ENCODE measurements at regions not wholly inside any gene's neighbourhood (a gene's known extent, or its start where the extent isn't known, plus 50 kb on each side); places are given as distances from the start of the nearest gene placed in this dataset.

GRCh38 chr1:87560601-87561360, 232.1 kb downstream of the LMO4 start:
- TF ChIP-seq, protein P1, sequence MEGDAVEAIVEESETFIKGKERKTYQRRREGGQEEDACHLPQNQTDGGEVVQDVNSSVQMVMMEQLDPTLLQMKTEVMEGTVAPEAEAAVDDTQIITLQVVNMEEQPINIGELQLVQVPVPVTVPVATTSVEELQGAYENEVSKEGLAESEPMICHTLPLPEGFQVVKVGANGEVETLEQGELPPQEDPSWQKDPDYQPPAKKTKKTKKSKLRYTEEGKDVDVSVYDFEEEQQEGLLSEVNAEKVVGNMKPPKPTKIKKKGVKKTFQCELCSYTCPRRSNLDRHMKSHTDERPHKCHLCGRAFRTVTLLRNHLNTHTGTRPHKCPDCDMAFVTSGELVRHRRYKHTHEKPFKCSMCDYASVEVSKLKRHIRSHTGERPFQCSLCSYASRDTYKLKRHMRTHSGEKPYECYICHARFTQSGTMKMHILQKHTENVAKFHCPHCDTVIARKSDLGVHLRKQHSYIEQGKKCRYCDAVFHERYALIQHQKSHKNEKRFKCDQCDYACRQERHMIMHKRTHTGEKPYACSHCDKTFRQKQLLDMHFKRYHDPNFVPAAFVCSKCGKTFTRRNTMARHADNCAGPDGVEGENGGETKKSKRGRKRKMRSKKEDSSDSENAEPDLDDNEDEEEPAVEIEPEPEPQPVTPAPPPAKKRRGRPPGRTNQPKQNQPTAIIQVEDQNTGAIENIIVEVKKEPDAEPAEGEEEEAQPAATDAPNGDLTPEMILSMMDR (IDR thresholded peaks at IDR 0.05; ENCODE audit: unreplicated experiment): no peak
- Mint-ChIP-seq H3K27ac (ENCODE audit: unreplicated experiment) (no peak overlapping the region), H3K9me3 (ENCODE audit: low read depth, unreplicated experiment) (no peaks in the 10 kb centered on the region), H3K27me3 (ENCODE audit: unreplicated experiment) (no peaks in the 10 kb centered on the region), H3K4me3 (ENCODE audit: low read depth, unreplicated experiment) (no peak overlapping the region), H3K4me1 (ENCODE audit: low read depth, unreplicated experiment) (no peaks in the 10 kb centered on the region), H3K36me3 (ENCODE audit: insufficient read depth, unreplicated experiment) (no peaks in the 10 kb centered on the region)
- intact Hi-C loops (cut with micrococcal nuclease; ENCODE audit: unreplicated experiment): no loop called here
- CTCF ChIA-PET: no interaction called here
- BruUV-seq (replicated peaks): no TSS peak
- DNase-seq: no peak

DNA sequence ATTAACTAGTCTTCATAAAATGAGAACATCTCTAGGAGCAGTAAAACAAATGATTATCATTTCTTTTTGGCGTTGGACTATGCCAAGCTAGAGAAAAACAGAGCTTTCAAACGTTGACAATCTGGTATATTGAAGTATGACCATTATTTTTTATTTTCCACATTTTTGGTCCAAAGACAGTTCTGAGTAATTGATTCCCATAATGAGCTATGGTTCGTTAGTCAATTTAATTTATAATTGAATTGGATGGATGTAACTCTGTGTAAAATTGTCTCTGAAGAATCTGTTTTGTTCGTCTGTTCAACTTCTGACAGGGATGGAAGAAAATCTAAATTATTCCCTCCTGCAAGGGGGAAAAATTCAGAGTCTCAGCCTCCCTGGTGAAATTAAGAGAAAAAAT, 234.5 kb downstream of the LMO4 start:
- intact Hi-C loops (cut with micrococcal nuclease; ENCODE audit: unreplicated experiment): no loop called here
- no peaks in the 10 kb centered on the region for H3K9me3 Mint-ChIP-seq (ENCODE audit: low read depth, unreplicated experiment)
- no peaks in the 10 kb centered on the region for H3K36me3 Mint-ChIP-seq (ENCODE audit: insufficient read depth, unreplicated experiment)
- DNase-seq: no peak
- no peaks in the 10 kb centered on the region for H3K27me3 Mint-ChIP-seq (ENCODE audit: unreplicated experiment)
- H3K27ac Mint-ChIP-seq (ENCODE audit: unreplicated experiment): no peak overlapping the region
- H3K4me3 Mint-ChIP-seq (ENCODE audit: low read depth, unreplicated experiment): no peak overlapping the region
- H3K4me1 Mint-ChIP-seq (ENCODE audit: low read depth, unreplicated experiment): no peaks in the 10 kb centered on the region
- CTCF ChIA-PET: no interaction called here
- TF ChIP-seq, protein P1 (IDR thresholded peaks at IDR 0.05; ENCODE audit: unreplicated experiment): no peak
- no TSS peak for BruUV-seq (replicated peaks)

GRCh38 chr1:87565861-87566260, 237.2 kb downstream of the LMO4 start:
- DNase-seq: no peak
- intact Hi-C loops (cut with micrococcal nuclease; ENCODE audit: unreplicated experiment): no loop called here
- CTCF ChIA-PET: no interaction called here
- BruUV-seq (replicated peaks): no TSS peak
- no peaks in the 10 kb centered on the region for H3K9me3 Mint-ChIP-seq (ENCODE audit: low read depth, unreplicated experiment)
- H3K27me3 Mint-ChIP-seq (ENCODE audit: unreplicated experiment): no peaks in the 10 kb centered on the region
- H3K27ac Mint-ChIP-seq (ENCODE audit: unreplicated experiment): no peak overlapping the region
- TF ChIP-seq, protein P1 (IDR thresholded peaks at IDR 0.05; ENCODE audit: unreplicated experiment): no peak
- no peak overlapping the region for H3K4me3 Mint-ChIP-seq (ENCODE audit: low read depth, unreplicated experiment)
- H3K36me3 Mint-ChIP-seq (ENCODE audit: insufficient read depth, unreplicated experiment): no peaks in the 10 kb centered on the region
- H3K4me1 Mint-ChIP-seq (ENCODE audit: low read depth, unreplicated experiment): no peaks in the 10 kb centered on the region

DNA sequence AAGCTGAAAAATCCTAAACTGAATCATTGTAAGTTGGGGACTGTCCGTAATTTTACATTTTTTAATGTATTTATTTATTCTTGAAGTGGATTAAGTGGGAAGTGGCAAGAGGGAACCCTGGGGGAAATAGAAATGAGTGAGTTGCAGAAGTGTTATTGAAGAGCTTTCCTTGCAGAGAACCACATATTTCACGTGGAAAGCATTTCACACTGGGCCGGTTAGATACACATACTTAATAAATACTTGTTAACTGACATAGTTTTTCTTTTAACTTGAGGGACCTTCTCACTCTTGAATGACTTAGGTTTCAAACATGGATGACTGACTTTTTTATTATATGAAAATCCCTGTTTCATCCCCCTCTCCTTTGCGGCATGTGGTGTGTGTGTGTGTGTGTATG, 239.3 kb downstream of the LMO4 start:
- no peak overlapping the region for H3K4me3 Mint-ChIP-seq (ENCODE audit: low read depth, unreplicated experiment)
- no peak for DNase-seq
- H3K36me3 Mint-ChIP-seq (ENCODE audit: insufficient read depth, unreplicated experiment): no peaks in the 10 kb centered on the region
- no peaks in the 10 kb centered on the region for H3K4me1 Mint-ChIP-seq (ENCODE audit: low read depth, unreplicated experiment)
- no peaks in the 10 kb centered on the region for H3K9me3 Mint-ChIP-seq (ENCODE audit: low read depth, unreplicated experiment)
- TF ChIP-seq, protein P1 (IDR thresholded peaks at IDR 0.05; ENCODE audit: unreplicated experiment): no peak
- CTCF ChIA-PET: interaction anchor here (0.7 to 1.1 kb wide), 2 partner anchors 9 to 134 kb away, joined by 4 read pairs; no protein-coding TSS in a partner anchor
- no peak overlapping the region for H3K27ac Mint-ChIP-seq (ENCODE audit: unreplicated experiment)
- no peaks in the 10 kb centered on the region for H3K27me3 Mint-ChIP-seq (ENCODE audit: unreplicated experiment)
- no TSS peak for BruUV-seq (replicated peaks)
- intact Hi-C loops (cut with micrococcal nuclease; ENCODE audit: unreplicated experiment): no loop called here
